OCI-LY3 (cell line): ENCODE measurements at regions not wholly inside any gene's neighbourhood (a gene's known extent, or its start where the extent isn't known, plus 50 kb on each side); places are given as distances from the start of the nearest gene placed in this dataset.

Experiments
- EZH2phosphoT487 ChIP-seq: fragments of 200-600 bp; shearing (Covaris generic); IDR thresholded peaks from 2 replicates; pipeline ENCODE4 v1.6.1; 2018; ENCODE audit warnings: antibody characterized with exemption, mixed run types, low read depth
- TF ChIP-seq, protein P1 (sequence below): fragments of 200-600, 300-600 bp; sonication (generic); IDR thresholded peaks from 2 replicates; pipeline ENCODE4 v1.5.1; 2014; ENCODE audit warnings: antibody characterized with exemption, low read length, low read depth

DNA sequence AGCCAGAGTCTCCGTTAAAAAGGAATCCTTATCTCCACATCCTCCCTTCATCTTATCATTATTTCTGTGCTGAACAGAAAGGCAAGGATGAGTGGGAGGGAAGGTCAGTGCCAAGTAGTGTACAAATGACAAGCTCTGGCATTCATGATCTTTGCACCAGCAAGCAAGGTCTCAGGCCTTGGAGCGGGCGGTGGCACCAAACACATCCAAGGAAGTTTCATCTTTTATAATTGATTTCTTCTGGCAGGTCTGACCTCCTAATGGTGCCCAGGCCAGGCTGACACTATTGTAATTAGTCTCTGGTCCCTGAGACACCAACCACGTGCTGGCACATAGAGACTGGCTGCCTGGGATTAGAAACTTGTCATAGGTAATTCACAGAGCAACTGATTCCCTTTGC, 336.6 kb downstream of the EN1 start:
- TF ChIP-seq, protein P1, sequence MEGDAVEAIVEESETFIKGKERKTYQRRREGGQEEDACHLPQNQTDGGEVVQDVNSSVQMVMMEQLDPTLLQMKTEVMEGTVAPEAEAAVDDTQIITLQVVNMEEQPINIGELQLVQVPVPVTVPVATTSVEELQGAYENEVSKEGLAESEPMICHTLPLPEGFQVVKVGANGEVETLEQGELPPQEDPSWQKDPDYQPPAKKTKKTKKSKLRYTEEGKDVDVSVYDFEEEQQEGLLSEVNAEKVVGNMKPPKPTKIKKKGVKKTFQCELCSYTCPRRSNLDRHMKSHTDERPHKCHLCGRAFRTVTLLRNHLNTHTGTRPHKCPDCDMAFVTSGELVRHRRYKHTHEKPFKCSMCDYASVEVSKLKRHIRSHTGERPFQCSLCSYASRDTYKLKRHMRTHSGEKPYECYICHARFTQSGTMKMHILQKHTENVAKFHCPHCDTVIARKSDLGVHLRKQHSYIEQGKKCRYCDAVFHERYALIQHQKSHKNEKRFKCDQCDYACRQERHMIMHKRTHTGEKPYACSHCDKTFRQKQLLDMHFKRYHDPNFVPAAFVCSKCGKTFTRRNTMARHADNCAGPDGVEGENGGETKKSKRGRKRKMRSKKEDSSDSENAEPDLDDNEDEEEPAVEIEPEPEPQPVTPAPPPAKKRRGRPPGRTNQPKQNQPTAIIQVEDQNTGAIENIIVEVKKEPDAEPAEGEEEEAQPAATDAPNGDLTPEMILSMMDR, result no peak
- TF ChIP-seq EZH2phosphoT487, result no peak
